ENCODE measurements at regions not wholly inside any gene's neighbourhood (a gene's known extent, or its start where the extent isn't known, plus 50 kb on each side); places are given as distances from the start of the nearest gene placed in this dataset.

DNA sequence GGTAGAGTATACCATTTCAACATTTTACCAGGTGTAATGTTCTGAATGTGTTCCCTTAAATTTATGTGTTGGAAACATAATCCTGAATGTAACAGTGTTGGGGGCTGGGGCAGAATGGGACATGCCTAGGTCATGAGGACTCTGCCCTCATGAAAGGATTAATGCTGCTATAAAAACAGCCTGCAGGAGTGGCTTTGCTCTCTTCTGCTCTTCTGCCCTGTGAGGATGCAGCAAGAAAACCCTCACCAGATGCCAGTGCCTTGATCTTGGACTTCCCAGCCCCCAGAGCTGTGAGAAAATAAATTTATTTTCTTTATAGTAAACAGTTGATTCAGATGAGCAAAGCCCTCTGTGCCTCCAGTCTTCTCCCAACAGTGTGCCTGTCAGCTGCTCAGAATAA, 326.0 kb upstream of the ONECUT1 start:
- Mint-ChIP-seq H3K27ac (ENCODE audit: unreplicated experiment) (no peak overlapping the region), H3K9me3 (ENCODE audit: unreplicated experiment) (no peaks in the 10 kb centered on the region), H3K27me3 (ENCODE audit: unreplicated experiment) (no peaks in the 10 kb centered on the region), H3K36me3 (ENCODE audit: low read depth, unreplicated experiment) (no peaks in the 10 kb centered on the region), H3K4me1 (ENCODE audit: unreplicated experiment) (peaks cover 5% of the 10 kb centered on the region), H3K4me3 (ENCODE audit: unreplicated experiment) (no peak overlapping the region)
- no peak for TF ChIP-seq CTCF (IDR thresholded peaks at IDR 0.05; ENCODE audit: unreplicated experiment)
- no peak for DNase-seq (ENCODE audit: low spot score)

DNA sequence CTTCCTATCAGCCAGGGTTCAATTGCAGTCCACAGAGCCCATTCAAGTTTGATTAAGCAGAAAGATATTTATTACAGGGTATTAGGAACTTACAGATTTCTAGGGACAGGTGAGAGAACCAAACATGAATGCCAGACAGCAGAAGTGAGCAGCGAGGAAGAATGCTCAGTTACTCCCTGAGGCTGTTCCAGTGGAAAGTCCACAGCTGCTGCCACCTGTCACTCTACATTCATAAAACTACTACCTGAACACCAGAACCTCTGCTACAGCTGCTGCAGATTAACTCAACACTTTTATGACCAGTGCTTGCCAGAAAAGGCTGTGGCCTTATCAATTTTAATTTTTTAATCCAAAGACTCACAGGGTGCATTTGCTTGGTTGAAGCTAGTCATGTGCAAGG, 325.4 kb upstream of the ONECUT1 start:
- H3K36me3 Mint-ChIP-seq (ENCODE audit: low read depth, unreplicated experiment): no peaks in the 10 kb centered on the region
- no peak for TF ChIP-seq CTCF (IDR thresholded peaks at IDR 0.05; ENCODE audit: unreplicated experiment)
- no peak for DNase-seq (ENCODE audit: low spot score)
- peaks cover 5% of the 10 kb centered on the region for H3K4me1 Mint-ChIP-seq (ENCODE audit: unreplicated experiment)
- H3K27ac Mint-ChIP-seq (ENCODE audit: unreplicated experiment): no peak overlapping the region
- no peaks in the 10 kb centered on the region for H3K27me3 Mint-ChIP-seq (ENCODE audit: unreplicated experiment)
- H3K9me3 Mint-ChIP-seq (ENCODE audit: unreplicated experiment): no peaks in the 10 kb centered on the region
- no peak overlapping the region for H3K4me3 Mint-ChIP-seq (ENCODE audit: unreplicated experiment)

GRCh38 chr15:53114960-53115359, 324.8 kb upstream of the ONECUT1 start:
- TF ChIP-seq CTCF (IDR thresholded peaks at IDR 0.05; ENCODE audit: unreplicated experiment): no peak
- Mint-ChIP-seq H3K27ac (ENCODE audit: unreplicated experiment) (no peak overlapping the region), H3K4me3 (ENCODE audit: unreplicated experiment) (no peak overlapping the region), H3K27me3 (ENCODE audit: unreplicated experiment) (no peaks in the 10 kb centered on the region), H3K9me3 (ENCODE audit: unreplicated experiment) (no peaks in the 10 kb centered on the region), H3K4me1 (ENCODE audit: unreplicated experiment) (peaks cover 5% of the 10 kb centered on the region), H3K36me3 (ENCODE audit: low read depth, unreplicated experiment) (no peaks in the 10 kb centered on the region)
- no peak for DNase-seq (ENCODE audit: low spot score)

DNA sequence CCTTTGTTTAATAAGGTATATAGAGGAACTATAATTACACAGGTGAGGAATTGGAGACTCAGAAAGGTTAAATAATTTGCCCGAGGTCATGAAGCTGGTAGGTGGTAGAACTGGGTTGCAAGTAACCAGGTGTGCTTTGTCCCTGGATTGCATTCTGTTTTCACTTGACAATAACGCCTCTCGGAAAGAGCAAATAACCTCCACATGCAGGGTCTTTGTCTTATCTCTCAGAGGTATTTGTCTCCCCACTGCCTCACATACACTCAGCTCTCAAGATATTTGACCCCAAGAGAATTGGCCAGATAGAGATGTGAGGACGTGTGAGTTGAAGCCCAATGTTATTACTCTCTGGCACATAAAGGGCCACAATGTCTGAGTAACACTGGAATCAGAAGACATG, 320.9 kb upstream of the ONECUT1 start:
- Mint-ChIP-seq H3K27ac (ENCODE audit: unreplicated experiment) (no peak overlapping the region), H3K9me3 (ENCODE audit: unreplicated experiment) (no peaks in the 10 kb centered on the region), H3K4me3 (ENCODE audit: unreplicated experiment) (no peak overlapping the region), H3K36me3 (ENCODE audit: low read depth, unreplicated experiment) (no peaks in the 10 kb centered on the region), H3K4me1 (ENCODE audit: unreplicated experiment) (peaks cover 12% of the 10 kb centered on the region), H3K27me3 (ENCODE audit: unreplicated experiment) (no peaks in the 10 kb centered on the region)
- no peak for DNase-seq (ENCODE audit: low spot score)
- no peak for TF ChIP-seq CTCF (IDR thresholded peaks at IDR 0.05; ENCODE audit: unreplicated experiment)

DNA sequence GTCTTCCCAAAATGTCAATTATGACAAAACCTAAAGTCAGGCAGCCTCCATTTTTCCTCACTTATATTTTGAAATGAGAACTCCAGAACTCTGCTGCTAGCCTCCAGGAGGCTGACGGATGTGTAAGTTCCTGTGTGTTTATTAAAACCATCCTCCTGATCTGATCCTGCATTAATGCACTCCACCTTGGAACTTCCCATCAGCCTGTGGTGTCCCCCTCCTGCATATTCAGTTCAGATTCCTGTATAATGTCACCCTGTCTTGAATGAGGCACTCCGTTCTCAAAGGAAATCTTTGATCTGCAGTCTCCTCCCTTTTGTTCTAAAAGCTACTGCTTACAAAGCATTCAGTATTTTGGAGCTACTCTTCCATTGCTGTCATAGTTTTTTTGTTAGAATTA, 318.2 kb upstream of the ONECUT1 start:
- H3K4me1 Mint-ChIP-seq (ENCODE audit: unreplicated experiment): peaks cover 12% of the 10 kb centered on the region
- no peaks in the 10 kb centered on the region for H3K36me3 Mint-ChIP-seq (ENCODE audit: low read depth, unreplicated experiment)
- H3K27me3 Mint-ChIP-seq (ENCODE audit: unreplicated experiment): no peaks in the 10 kb centered on the region
- no peak overlapping the region for H3K27ac Mint-ChIP-seq (ENCODE audit: unreplicated experiment)
- TF ChIP-seq CTCF (IDR thresholded peaks at IDR 0.05; ENCODE audit: unreplicated experiment): no peak
- DNase-seq (ENCODE audit: low spot score): no peak
- H3K9me3 Mint-ChIP-seq (ENCODE audit: unreplicated experiment): no peaks in the 10 kb centered on the region
- H3K4me3 Mint-ChIP-seq (ENCODE audit: unreplicated experiment): no peak overlapping the region

Measured in endothelial cell (in vitro differentiated cells).